ENCODE measurements at regions not wholly inside any gene's neighbourhood (a gene's known extent, or its start where the extent isn't known, plus 50 kb on each side); places are given as distances from the start of the nearest gene placed in this dataset.

GRCh38 chr17:14864127-14864526, 401.0 kb downstream of the PMP22 start:
- Histone ChIP-seq H3K36me3 (replicated peaks; ENCODE audit: insufficient read depth, low read length) (no peaks in the 10 kb centered on the region), H3K27ac (ENCODE audit: low read length) (no peak overlapping the region), H3K9me3 (replicated peaks; ENCODE audit: insufficient read depth, low read length) (no peaks in the 10 kb centered on the region), H3K4me2 (ENCODE audit: low read depth, low read length) (no peak overlapping the region), H3K4me3 (ENCODE audit: low read length) (no peak overlapping the region), H3K27me3 (replicated peaks; ENCODE audit: insufficient read depth, low read length) (no peaks in the 10 kb centered on the region), H3K4me1 (ENCODE audit: low read length) (no peaks in the 10 kb centered on the region), H3K9me2 (replicated peaks; ENCODE audit: insufficient read depth, low read length) (no peaks in the 10 kb centered on the region), H2AFZ (ENCODE audit: low read length) (no peak overlapping the region), H3K9ac (ENCODE audit: low read length) (no peak overlapping the region), H3F3A (ENCODE audit: insufficient read depth, low read length) (no peaks in the 10 kb centered on the region), H4K20me1 (ENCODE audit: insufficient read depth, low read length) (no peaks in the 10 kb centered on the region), H3K79me2 (ENCODE audit: low read length) (no peaks in the 10 kb centered on the region)
- DNase-seq = no peak
- TF ChIP-seq EZH2phosphoT487 (IDR thresholded peaks at IDR 0.05; ENCODE audit: low read length) (no peak), EZH2 (optimal IDR thresholded peaks at IDR 0.05; ENCODE audit: low read depth, low read length) (no peak)
- TF ChIP-seq, protein P1, sequence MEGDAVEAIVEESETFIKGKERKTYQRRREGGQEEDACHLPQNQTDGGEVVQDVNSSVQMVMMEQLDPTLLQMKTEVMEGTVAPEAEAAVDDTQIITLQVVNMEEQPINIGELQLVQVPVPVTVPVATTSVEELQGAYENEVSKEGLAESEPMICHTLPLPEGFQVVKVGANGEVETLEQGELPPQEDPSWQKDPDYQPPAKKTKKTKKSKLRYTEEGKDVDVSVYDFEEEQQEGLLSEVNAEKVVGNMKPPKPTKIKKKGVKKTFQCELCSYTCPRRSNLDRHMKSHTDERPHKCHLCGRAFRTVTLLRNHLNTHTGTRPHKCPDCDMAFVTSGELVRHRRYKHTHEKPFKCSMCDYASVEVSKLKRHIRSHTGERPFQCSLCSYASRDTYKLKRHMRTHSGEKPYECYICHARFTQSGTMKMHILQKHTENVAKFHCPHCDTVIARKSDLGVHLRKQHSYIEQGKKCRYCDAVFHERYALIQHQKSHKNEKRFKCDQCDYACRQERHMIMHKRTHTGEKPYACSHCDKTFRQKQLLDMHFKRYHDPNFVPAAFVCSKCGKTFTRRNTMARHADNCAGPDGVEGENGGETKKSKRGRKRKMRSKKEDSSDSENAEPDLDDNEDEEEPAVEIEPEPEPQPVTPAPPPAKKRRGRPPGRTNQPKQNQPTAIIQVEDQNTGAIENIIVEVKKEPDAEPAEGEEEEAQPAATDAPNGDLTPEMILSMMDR (IDR thresholded peaks at IDR 0.05; ENCODE audit: low read length) = no peak

GRCh38 chr17:14859542-14859941, 405.6 kb downstream of the PMP22 start:
- Histone ChIP-seq H3K9me3 (replicated peaks; ENCODE audit: insufficient read depth, low read length) (no peaks in the 10 kb centered on the region), H3K79me2 (ENCODE audit: low read length) (no peaks in the 10 kb centered on the region), H2AFZ (ENCODE audit: low read length) (no peak overlapping the region), H3K9me2 (replicated peaks; ENCODE audit: insufficient read depth, low read length) (no peaks in the 10 kb centered on the region), H3K9ac (ENCODE audit: low read length) (no peak overlapping the region), H3F3A (ENCODE audit: insufficient read depth, low read length) (no peaks in the 10 kb centered on the region), H4K20me1 (ENCODE audit: insufficient read depth, low read length) (no peaks in the 10 kb centered on the region), H3K4me1 (ENCODE audit: low read length) (no peaks in the 10 kb centered on the region), H3K27ac (ENCODE audit: low read length) (no peak overlapping the region), H3K4me2 (ENCODE audit: low read depth, low read length) (no peak overlapping the region), H3K36me3 (replicated peaks; ENCODE audit: insufficient read depth, low read length) (no peaks in the 10 kb centered on the region), H3K27me3 (replicated peaks; ENCODE audit: insufficient read depth, low read length) (no peaks in the 10 kb centered on the region), H3K4me3 (ENCODE audit: low read length) (no peak overlapping the region)
- no peak for TF ChIP-seq EZH2 (optimal IDR thresholded peaks at IDR 0.05; ENCODE audit: low read depth, low read length)
- TF ChIP-seq EZH2phosphoT487 (IDR thresholded peaks at IDR 0.05; ENCODE audit: low read length) = no peak
- TF ChIP-seq, protein P1 (IDR thresholded peaks at IDR 0.05; ENCODE audit: low read length) = no peak
- DNase-seq = no peak

- H3K9ac ChIP-seq (ENCODE audit: low read length) = no peak overlapping the region
- H3F3A ChIP-seq (ENCODE audit: insufficient read depth, low read length) = no peaks in the 10 kb centered on the region
- H3K27ac ChIP-seq (ENCODE audit: low read length) = no peak overlapping the region
- no peaks in the 10 kb centered on the region for H3K9me3 ChIP-seq (replicated peaks; ENCODE audit: insufficient read depth, low read length)
- H3K27me3 ChIP-seq (replicated peaks; ENCODE audit: insufficient read depth, low read length) = no peaks in the 10 kb centered on the region
- TF ChIP-seq EZH2phosphoT487 (IDR thresholded peaks at IDR 0.05; ENCODE audit: low read length) = no peak
- TF ChIP-seq, protein P1 (IDR thresholded peaks at IDR 0.05; ENCODE audit: low read length) = no peak
- H3K4me3 ChIP-seq (ENCODE audit: low read length) = no peak overlapping the region
- no peaks in the 10 kb centered on the region for H3K4me1 ChIP-seq (ENCODE audit: low read length)
- no peak overlapping the region for H2AFZ ChIP-seq (ENCODE audit: low read length)
- H3K79me2 ChIP-seq (ENCODE audit: low read length) = no peaks in the 10 kb centered on the region
- no peaks in the 10 kb centered on the region for H4K20me1 ChIP-seq (ENCODE audit: insufficient read depth, low read length)
- DNase-seq = no peak
- H3K36me3 ChIP-seq (replicated peaks; ENCODE audit: insufficient read depth, low read length) = no peaks in the 10 kb centered on the region
- H3K4me2 ChIP-seq (ENCODE audit: low read depth, low read length) = no peak overlapping the region
- H3K9me2 ChIP-seq (replicated peaks; ENCODE audit: insufficient read depth, low read length) = no peaks in the 10 kb centered on the region
Observed at GRCh38 chr17:14856176-14856575, 408.9 kb downstream of the PMP22 start.
